HG03575 (cell line): ENCODE measurements at regions not wholly inside any gene's neighbourhood (a gene's known extent, or its start where the extent isn't known, plus 50 kb on each side); places are given as distances from the start of the nearest gene placed in this dataset.
"Not testable (repeated sequence)": the region's sequence is repeated elsewhere in the genome, so short reads cannot be mapped to it uniquely, and the experiment has no call there.

Experiments
- ATAC-seq: cut with Tn5 transposase; IDR thresholded peaks from one replicate; pipeline ENCODE4 v1.9.1; 2021; ENCODE audit not compliant: unreplicated experiment, insufficient number of reproducible peaks, low FRiP score; ENCODE audit errors: extremely low read depth

DNA sequence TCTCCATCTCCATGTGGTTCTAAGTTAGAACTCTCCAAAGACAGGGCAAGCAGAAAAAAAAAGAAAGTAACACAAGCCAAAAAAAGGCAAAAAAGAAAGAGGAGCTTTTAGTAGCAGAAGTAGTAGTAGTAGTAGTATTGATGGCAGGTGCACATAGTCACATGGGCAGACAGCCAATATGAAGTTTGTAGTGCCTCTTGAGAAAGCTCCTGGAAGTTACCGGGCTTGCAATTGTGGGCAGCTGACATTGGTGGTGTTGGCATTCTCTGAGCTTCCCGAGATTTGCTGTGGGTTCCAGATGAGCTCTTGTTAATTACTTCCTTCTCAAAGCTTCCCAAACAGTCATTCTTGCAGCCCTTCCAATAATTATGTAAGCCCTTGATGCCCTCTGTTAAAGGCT is 1128.5 kb downstream of the TYW1 start:
- ATAC-seq, result no peak

DNA sequence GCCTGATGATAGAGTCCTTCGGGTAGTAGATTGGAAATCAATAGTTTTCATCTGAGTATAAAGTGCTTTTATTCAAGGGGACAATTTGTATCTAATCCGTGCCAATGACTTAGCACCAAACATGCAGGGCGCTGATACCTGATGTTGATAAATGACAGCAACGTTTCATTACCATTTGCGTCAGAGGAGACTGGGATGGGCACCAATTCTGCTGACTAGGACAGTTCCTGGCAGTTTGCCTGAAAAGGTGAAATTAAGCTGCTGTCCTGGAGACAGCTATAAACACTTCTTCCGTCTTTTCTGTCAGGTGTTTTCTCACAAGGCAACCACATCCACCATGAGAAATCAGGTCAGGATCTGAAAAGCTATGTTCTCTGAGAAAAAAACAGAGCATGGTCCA is 1136.4 kb downstream of the TYW1 start:
- no peak for ATAC-seq

DNA sequence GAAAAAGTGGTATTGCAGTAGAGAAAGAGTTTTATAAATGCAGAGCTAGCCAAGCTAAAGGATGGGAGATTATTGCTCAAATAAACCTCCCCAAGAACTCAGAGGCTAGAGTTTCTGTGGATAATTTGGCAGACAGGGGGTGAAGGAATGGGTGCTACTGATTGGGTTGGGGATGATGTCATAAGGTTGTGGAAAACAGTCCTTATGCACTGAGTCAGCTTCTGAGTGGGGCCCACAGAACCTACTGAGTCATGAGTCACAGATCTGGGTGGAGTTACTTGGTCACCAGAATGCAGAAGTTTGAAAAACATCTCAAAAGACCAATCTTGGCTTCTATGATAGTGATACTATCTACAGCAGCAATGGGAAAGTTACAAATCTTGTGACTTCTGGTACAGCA is 1146.7 kb downstream of the TYW1 start:
- no peak for ATAC-seq

DNA sequence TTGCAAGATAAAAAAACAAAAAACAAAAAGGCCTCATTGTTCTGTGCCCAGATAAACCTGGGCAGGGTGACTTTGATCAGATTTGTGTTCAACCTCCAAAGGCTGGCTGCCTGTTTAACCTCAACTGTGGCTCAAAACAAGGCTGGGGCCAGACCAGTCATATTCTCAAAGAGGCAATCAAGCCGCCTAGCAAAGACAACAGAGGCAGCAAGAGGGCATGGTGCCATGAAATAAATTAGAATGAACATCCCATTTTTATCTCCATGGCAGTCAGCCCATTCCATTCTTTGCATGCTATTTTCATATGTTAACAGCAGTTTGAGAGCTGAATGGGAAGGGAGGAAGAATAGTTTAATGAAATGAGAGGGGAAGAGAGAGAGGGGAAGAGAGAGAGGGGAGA is 1150.3 kb downstream of the TYW1 start:
- ATAC-seq, result no peak

DNA sequence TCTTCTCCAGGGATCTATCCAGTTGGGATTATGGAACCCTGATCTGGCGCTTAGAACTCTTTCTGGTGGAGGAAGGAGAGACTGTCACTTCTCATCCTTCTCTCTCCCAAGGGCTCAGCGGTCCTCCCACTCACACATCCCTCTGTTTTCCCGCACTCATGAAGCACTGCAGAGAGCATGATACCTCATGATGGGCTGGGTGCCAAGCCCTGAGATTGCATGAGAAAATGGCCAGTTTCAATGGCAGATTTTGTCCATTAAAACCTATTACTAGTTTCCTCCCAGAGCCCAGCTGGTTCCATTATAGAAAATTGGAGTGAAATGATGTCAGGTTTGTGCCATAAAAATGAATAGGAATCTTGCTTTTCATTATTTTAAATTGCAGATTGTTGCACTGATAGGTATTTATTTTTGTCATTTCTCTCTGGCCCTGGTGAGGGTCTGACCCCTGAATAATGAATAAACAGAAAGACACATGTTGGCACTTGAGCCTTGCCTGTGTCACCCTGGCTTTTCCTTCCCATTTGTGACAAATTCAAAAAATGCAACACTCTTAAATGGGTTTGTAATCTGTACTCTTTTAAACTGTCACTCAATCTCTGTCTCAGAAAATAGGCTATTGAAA is 1151.1 kb downstream of the TYW1 start:
- no peak for ATAC-seq

DNA sequence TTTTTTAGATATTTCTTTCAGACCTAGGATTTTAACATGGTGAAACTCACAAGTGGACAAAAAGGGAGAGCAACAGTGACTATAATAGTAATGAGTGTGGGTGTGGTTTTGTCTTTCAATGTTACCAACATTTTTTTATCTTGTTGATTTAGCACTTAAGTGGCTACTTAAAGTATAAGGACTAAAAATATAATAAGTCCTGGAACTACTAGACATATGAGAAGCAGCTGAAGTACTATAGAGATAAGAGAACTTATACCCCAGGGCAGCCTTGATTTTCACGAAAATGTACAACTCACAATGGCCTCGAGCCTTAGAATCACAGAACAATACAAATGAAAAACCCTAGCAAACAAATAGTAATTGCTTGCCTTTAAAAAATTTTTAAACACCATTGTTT is 1151.8 kb downstream of the TYW1 start:
- no peak for ATAC-seq

DNA sequence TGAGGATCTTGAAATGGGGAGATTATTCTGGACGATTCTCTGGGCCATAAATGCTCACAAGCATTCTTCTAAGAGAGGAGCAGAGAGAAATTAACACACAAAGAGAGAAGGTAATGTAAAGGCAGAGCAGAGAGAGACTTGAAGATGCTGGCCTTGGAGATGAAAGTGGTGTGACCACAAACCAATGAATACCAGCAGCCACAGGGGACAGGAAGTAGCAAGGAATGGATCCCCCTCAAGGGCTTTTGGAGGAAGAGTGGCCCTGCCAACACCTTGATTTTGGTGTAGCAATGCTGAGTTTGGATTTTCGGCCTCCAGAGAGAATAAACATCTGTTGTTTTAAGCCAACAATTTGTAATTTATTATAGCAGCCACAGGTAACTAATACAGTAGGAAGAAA is 1155.6 kb downstream of the TYW1 start:
- no peak for ATAC-seq

DNA sequence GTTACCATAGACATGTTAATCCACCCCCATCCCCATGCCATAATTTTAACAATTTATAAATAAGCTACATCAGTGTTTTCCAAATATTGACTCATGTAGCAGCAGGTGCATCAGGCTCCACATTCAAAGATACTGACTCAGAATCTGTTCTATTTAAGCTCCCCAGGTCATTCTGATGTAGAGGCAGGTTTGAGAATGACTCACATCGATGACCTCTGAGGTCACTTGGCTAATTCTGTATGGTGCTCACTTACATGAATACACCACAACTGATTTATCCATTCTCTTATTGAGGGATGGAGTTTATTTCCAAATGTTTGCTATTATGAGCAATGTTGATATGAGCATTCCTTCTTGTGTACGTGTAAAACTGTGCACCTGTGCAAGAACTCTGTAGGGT is 1159.0 kb downstream of the TYW1 start:
- ATAC-seq, result no peak

DNA sequence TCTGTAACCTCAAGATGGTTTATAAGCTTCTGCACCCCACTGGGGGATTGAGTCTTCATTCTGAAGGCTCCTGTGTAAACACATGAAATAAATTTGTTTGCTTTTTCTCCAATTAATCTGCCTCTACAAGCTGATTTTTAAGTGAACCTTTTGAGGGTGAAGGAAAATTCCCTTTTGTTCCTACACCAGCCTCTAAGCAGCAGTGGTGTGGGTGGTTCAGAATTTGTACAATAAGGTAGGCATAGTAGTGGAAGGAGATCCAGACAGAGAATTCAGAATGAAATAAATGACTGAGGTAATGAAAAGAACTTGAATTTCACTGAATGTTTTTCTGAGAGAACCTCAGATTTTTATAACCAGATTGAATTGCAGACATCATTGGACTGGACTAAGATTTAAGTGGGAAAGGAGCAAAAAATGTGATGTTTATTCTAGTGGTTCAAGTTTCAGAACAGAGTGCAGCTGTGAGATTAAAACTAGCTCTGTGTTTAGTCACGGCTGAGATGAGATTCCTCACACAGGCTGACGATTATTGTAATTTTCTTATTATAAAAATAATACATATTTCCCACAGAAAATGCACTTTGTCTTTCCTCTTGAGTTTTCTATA is 1162.2 kb downstream of the TYW1 start:
- no peak for ATAC-seq

DNA sequence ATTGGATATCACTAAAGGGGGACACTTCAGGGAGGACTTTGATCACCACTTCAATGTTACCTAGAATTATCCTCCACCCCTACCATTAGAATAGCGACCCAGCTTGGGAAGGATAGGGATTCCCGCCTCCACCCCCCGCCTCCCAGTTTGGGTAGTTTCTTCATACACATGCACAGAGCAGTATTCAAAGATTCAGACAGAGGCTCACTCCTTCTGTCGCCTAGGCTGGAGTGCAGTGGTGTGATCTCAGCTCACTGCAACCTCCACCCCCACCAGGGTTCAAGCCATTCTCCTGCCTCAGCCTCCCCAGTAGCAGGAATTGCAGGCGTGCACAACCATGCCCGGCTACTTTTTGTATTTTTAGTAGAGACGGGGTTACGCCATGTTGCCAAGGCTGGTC is 1166.1 kb downstream of the TYW1 start:
- no peak for ATAC-seq

DNA sequence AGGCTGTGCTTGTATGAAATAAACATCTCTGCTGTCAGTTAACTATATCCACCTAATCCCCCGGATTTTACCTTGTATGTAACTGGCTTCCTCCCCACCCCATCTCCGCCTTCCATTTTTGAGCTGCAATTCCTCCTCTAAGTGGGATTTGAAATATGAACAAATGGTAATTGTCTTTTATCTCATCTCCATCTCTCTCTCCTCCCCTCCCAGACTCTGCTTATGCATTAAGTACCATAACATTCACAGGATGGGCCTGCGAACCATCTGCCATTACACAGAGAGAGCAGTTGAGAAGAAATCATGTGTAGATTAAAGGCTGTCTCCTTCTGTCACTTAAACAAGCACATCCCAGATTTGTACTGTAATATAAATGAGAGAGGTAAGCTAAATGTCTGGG is 1169.9 kb downstream of the TYW1 start:
- ATAC-seq, result no peak

DNA sequence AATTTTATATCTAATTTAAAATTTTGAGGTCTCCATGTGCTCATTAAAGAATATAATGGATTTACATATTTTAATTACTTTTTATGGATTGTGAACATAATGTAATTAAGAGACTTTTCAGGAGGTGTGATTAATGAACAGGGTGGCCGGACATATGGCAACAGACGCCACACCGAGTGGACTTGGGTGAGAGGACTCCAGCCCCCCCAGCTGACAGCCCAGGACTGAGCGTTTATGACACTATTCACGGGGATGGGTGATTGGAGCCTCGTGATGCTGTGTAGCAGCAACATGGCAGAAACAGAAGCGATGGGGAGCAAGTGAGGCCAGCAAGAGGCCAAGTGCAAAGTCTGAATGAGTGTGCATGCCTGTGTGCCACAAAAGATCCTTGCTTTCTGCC is 1176.9 kb downstream of the TYW1 start:
- no peak for ATAC-seq

DNA sequence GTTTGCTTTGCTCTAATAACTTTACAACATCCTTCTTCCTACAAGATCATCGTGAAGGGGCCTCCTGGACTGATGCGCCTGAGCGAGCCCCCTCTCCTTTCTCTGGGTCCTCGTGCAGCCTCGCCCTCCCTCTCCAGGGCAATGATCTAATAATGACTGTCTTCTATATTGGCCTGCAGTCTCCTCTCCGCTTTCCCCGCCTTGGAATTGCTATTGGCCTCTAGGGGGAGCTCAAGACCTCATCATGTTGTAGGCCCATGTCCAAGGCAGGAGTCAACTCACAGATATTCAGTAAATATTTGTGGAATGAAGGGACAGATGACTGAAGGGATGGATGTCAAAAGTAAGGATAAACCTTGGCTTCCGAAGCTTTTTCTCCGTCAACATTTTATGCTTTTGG is 1180.3 kb downstream of the TYW1 start:
- ATAC-seq, result no peak

DNA sequence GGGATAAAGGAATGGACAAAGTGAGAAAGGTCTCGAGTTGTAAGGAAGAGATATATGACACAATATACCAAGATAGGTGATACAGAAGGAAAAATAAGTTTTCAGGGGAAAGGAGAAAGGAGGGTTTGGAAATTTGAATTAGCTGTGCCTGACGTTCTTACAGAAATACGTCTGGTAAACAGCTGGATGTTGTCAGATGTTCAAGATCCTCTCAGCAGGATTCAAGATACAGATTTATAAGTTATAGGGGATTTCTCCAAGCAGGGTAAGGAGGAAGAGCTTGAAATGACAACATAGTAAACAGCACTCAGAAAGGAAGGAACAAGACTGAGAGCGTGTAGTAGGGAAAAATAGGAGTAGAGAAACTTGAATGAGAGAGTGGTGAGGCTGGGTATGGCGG is 1184.1 kb downstream of the TYW1 start:
- ATAC-seq, result no peak

DNA sequence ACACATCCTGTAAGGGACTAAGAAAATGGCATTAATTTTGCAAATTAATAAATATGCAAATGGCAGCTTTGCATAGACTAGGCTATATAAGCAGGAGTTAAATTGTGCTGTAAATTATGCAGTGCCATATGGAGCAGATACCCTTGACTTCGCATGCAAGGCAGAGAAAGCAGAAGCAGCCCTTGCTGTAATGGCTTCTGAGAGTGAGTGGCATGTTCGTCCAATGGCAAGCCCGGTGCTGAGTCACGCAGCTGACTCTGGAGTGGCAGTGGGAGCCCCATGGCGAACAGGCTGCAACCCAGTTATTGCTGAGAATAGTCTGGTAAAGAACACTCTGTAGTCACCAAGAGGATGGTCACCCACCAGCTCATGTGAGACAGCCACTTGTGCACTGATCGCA is 1186.5 kb downstream of the TYW1 start:
- ATAC-seq, result no peak

DNA sequence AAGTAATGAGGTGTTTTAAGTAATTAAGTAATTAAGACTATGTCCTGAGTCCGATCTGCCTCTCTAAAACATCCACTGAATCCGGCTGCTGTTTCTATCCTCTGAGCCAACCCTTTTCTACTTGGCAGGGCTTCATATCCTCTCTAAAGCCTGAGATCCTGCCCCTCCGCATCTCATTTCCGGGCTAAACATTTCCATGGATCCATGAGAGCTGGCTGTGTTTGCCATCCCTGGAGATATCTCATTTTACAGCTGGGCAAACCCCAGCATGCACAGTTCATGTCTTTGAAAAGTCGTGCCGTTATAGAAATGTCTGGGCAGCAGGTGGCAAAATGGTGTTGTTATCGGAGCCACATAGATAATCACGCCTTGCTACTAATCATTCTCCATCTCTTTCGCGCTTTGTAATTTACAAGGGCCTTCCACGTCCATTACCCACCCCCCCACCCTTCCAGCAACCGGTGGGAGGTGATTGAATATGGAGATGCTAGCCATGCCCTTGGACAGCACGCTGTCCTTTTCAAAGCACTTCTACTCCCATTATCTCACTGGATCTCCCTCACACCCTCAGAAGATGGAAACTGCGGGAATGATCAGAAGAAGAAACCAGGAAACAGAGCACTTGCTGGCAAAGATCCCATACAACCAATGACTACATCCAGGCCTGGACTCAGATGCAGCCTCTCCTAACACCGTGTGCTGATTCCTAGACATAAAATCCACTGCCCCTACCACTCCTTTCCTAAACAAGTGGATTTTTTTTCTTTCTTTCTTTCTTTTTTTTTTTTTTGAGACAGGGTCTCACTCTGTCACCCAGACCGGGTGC is 1189.2 kb downstream of the TYW1 start:
- no peak for ATAC-seq

DNA sequence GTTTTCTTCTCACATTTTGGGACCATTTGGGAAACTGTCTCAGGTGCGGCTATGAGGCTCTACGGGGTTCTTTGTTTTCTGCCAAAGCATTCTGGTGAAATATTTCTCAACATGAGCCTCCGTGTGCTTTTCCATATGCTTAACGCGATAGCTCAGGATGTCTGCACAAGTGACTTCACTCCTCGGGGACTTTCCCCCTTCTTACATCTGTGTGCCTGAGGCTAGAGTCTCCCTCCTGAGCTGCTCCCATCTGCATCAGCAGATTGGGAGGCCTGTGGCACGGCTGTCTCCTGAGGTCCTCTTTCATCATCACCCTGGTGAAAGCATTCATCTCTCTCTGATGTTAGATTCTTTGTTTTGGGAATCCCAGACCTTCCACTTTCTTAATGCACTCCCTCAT is 1190.9 kb downstream of the TYW1 start:
- no peak for ATAC-seq

DNA sequence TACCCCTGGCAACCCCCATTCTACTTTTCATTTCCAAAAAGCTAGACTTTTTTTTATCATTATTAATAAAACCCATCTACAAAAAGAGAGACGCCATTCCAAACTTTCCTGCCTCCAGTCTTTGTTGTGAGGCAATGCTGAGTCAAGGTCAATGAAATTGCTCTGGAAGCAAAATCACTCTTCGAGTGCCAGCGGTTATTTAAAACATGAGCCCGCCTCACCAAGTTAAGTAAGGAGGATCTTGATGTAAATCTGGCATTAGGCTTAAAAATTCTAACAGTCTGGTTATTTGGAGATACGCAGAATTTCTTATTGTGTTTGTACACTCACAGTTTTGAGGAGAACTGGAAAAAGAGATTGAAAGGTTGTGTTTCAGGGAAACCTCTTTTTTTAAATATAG is 1196.3 kb downstream of the TYW1 start:
- no peak for ATAC-seq

DNA sequence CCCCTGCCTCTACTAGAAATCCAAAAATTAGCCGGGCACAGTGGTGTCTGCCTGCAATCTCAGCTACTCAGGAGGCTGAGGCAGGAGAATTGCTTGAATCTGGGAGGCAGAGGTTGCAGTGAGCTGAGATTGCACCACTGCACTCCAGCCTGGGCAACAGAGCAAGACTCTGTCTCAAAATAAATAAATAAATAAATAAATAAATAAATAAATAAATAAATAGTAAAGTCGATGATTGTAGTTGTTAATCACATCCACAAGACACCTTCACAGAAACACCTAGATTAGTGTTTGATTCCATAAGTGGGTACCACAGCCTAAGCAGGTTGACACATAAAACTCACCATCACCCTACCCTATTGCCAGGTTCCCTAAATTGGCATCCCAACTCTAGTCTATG is 1199.0 kb downstream of the TYW1 start:
- ATAC-seq, result not testable (repeated sequence)

DNA sequence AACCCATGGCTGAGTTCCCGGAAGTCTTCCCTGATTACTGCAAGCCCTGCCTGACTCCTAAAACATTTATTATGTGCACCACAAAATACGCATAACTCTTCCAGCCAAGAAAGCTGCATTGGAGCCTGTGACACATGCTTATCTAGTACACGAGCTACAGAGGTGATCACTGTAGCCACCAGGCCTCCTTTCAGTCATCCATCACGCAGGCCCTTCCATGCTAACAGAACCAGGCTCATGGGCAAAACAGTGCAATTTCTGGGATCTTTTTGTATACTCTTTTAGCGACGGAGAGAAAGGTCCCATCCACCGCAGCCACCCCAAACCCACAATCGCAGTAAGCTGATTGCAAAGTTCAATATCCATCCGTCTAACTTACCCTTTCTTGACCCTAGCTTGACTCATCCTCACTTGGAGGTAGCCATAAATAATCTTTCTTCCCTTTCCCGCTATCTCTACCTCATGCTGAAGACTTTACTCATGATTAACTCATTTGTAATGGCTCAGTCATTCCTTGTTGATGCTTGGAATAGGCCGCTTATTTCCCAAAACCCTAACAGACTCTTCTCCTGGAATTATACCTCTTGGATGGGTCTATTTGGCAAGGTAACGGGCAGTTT is 1203.5 kb downstream of the TYW1 start:
- ATAC-seq, result no peak
